SU-DHL-6 (cell line): ENCODE measurements at regions not wholly inside any gene's neighbourhood (a gene's known extent, or its start where the extent isn't known, plus 50 kb on each side); places are given as distances from the start of the nearest gene placed in this dataset.

Source experiments
- H2AFZ ChIP-seq: fragments of 200-600 bp; sonication (generic); 2 replicates; pipeline ENCODE4 v1.6.1; 2014; ENCODE audit warnings: low read depth, mild to moderate bottlenecking, moderate library complexity, mixed read lengths, antibody characterized with exemption, low read length; ENCODE audit not compliant: severe bottlenecking
- H3F3A ChIP-seq: fragments of 200-600 bp; shearing (Covaris generic); 2 replicates; pipeline ENCODE4 v1.6.0; 2016; ENCODE audit warnings: antibody characterized with exemption, mild to moderate bottlenecking; ENCODE audit not compliant: insufficient read depth
- H3K27ac ChIP-seq: fragments of 200-600 bp; sonication (generic); 2 replicates; pipeline ENCODE4 v1.5.1; 2016; ENCODE audit warnings: low read depth, mild to moderate bottlenecking, low read length, moderate library complexity, mixed read lengths
- H3K27me3 ChIP-seq: fragments of 200-600 bp; sonication (generic), shearing (Covaris generic); 2 replicates; pipeline ENCODE4 v1.6.0; 2014; ENCODE audit warnings: mild to moderate bottlenecking, low read length
- H3K36me3 ChIP-seq: fragments of 200-600 bp; sonication (generic); 2 replicates; pipeline ENCODE4 v1.6.1; 2014; ENCODE audit warnings: mild to moderate bottlenecking, low read length, mixed read lengths
- H3K4me2 ChIP-seq: fragments of 300-600, 200-600 bp; shearing (Covaris generic), sonication (generic); 2 replicates; pipeline ENCODE4 v1.6.0; 2014; ENCODE audit warnings: low read length, low read depth, mild to moderate bottlenecking; ENCODE audit not compliant: poor library complexity, severe bottlenecking
- H3K4me3 ChIP-seq: fragments of 200-600 bp; sonication (generic); 2 replicates; pipeline ENCODE4 v1.5.1; 2014; ENCODE audit warnings: antibody characterized with exemption, low read length, mild to moderate bottlenecking, mixed read lengths; ENCODE audit not compliant: insufficient read depth, poor library complexity, severe bottlenecking
- H3K79me2 ChIP-seq: fragments of 200-600 bp; sonication (generic); 2 replicates; pipeline ENCODE4 v1.6.1; 2014; ENCODE audit warnings: mild to moderate bottlenecking, low read length, moderate library complexity; ENCODE audit not compliant: insufficient read depth
- H3K9ac ChIP-seq: fragments of 200-600 bp; sonication (generic); 2 replicates; pipeline ENCODE4 v1.7.0; 2014; ENCODE audit warnings: mild to moderate bottlenecking, low read length
- H3K9me2 ChIP-seq: fragments of 200-600 bp; sonication (generic); replicated peaks from 2 replicates; pipeline ENCODE4 v1.6.1; 2014; ENCODE audit warnings: low read length; ENCODE audit not compliant: insufficient read depth
- H3K9me3 ChIP-seq: fragments of 200-600 bp; sonication (generic); 2 replicates; pipeline ENCODE4 v1.6.1; 2014; ENCODE audit warnings: low read length, mixed read lengths; ENCODE audit not compliant: insufficient read depth
- H4K20me1 ChIP-seq: fragments of 200-600 bp; sonication (generic); 2 replicates; pipeline ENCODE4 v1.6.1; 2014; ENCODE audit warnings: low read depth, mild to moderate bottlenecking, antibody characterized with exemption, low read length, moderate library complexity, mixed read lengths
- EZH2phosphoT487 ChIP-seq: fragments of 200-600 bp; sonication (generic), shearing (Covaris generic); conservative IDR thresholded peaks from 2 replicates; pipeline ENCODE4 v1.6.1; 2018; ENCODE audit warnings: mild to moderate bottlenecking, antibody characterized with exemption, low read length, moderate library complexity, mixed read lengths
- TF ChIP-seq, protein P1 (sequence below): fragments of 200-600 bp; sonication (generic); IDR thresholded peaks from one replicate; pipeline ENCODE4 v1.5.1; 2017; ENCODE audit warnings: antibody characterized with exemption, mild to moderate bottlenecking, low read length, moderate library complexity; ENCODE audit not compliant: insufficient read depth, poor library complexity, severe bottlenecking

DNA sequence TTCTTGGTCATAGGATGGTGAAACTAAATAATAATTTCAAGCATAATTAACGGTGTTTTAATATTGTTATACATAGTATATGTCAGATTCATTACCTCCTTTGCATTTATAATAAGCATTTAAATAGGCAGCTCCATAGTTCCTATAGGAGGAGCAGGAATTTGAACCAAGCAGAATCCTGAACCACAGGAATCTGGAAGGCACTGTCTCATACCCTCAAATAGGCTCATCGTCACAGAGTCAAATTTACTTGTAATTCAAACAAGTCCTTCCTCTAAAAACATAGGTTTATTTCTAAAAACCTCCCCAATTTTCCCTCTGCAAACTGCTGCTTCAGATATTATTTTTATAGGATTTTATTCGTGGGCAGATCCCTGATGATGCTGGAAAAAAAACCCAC is 376.3 kb upstream of the ARHGEF26 start:
- H3K9me3 ChIP-seq = no peaks in the 10 kb centered on the region
- H2AFZ ChIP-seq = no peak overlapping the region
- peak overlapping the region; percentile 75 for H3K27ac ChIP-seq
- TF ChIP-seq EZH2phosphoT487 = no peak
- TF ChIP-seq, protein P1, sequence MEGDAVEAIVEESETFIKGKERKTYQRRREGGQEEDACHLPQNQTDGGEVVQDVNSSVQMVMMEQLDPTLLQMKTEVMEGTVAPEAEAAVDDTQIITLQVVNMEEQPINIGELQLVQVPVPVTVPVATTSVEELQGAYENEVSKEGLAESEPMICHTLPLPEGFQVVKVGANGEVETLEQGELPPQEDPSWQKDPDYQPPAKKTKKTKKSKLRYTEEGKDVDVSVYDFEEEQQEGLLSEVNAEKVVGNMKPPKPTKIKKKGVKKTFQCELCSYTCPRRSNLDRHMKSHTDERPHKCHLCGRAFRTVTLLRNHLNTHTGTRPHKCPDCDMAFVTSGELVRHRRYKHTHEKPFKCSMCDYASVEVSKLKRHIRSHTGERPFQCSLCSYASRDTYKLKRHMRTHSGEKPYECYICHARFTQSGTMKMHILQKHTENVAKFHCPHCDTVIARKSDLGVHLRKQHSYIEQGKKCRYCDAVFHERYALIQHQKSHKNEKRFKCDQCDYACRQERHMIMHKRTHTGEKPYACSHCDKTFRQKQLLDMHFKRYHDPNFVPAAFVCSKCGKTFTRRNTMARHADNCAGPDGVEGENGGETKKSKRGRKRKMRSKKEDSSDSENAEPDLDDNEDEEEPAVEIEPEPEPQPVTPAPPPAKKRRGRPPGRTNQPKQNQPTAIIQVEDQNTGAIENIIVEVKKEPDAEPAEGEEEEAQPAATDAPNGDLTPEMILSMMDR = no peak
- H3F3A ChIP-seq = peaks cover 9% of the 10 kb centered on the region; the same call in 1 of the 2 replicates
- H3K36me3 ChIP-seq = peaks cover 18% of the 10 kb centered on the region
- H3K4me3 ChIP-seq = peak overlapping the region; percentile 49
- no peaks in the 10 kb centered on the region for H3K9me2 ChIP-seq
- peak overlapping the region; percentile 41 for H3K9ac ChIP-seq
- no peaks in the 10 kb centered on the region for H3K27me3 ChIP-seq
- H3K79me2 ChIP-seq = peaks cover 98% of the 10 kb centered on the region
- H3K4me2 ChIP-seq = peak overlapping the region; percentile 74
- H4K20me1 ChIP-seq = no peaks in the 10 kb centered on the region

DNA sequence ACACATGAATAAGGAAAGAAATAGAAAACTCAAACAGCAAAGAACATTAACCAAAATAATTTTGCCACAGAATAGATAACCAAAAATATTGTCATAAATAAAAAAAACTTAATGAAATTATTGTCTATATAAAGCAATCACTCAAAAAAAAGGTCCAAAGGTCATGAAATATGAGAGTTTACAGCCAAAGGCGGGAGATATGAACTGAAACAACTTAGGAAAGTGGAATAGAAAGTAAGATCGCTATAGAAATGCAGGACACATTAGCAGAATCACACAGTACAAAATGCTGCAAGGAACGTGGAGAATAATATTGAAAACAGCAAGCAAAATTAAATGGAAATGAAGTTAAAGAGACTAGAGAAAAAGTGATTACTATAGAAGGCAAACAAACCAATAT is 375.0 kb upstream of the ARHGEF26 start:
- Histone ChIP-seq H3K27ac (peak overlapping the region; percentile 75; the same call in 1 of the 2 replicates), H3F3A (peaks cover 9% of the 10 kb centered on the region; the same call in 1 of the 2 replicates), H3K9me2 (no peaks in the 10 kb centered on the region), H4K20me1 (no peaks in the 10 kb centered on the region), H3K4me3 (peak overlapping the region; percentile 49), H3K9ac (peak overlapping the region; percentile 41), H3K27me3 (no peaks in the 10 kb centered on the region), H3K79me2 (peaks cover 98% of the 10 kb centered on the region), H3K9me3 (no peaks in the 10 kb centered on the region), H3K36me3 (peaks cover 9% of the 10 kb centered on the region; the same call in 1 of the 2 replicates), H3K4me2 (peak overlapping the region; percentile 74), H2AFZ (no peak overlapping the region)
- no peak for TF ChIP-seq EZH2phosphoT487
- TF ChIP-seq, protein P1 = no peak

DNA sequence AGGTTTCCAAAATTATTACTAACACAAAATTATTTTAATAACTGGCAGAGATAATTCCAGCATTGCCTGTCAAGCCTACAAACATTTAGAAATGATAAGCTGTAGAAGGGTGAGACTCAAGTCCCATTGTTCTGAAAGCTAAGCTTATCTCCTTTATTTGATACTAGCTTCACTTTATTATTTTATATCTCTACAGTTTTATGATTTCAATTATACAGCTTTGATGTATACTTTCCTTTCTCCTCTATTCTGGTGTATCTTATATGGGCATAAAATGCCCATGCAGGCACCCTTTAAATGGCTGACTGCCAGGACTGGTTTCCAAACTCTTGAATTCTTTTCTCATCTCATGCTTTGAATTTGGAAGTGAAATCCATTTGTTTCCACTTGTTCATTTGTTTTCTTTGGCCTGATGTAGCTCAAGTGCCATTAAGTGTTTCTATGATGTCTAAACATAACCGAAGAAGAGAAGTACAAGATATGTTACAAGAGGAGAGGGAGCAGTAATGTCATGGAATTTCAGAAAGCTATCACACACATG is 372.1 kb upstream of the ARHGEF26 start:
- Histone ChIP-seq H2AFZ (no peak overlapping the region), H4K20me1 (no peaks in the 10 kb centered on the region), H3K4me2 (peak overlapping the region; percentile 74), H3K9me3 (no peaks in the 10 kb centered on the region), H3K4me3 (no peak overlapping the region), H3K27me3 (no peaks in the 10 kb centered on the region), H3K79me2 (peaks cover 96% of the 10 kb centered on the region), H3K9me2 (no peaks in the 10 kb centered on the region), H3K36me3 (no peaks in the 10 kb centered on the region; the same call in 1 of the 2 replicates), H3F3A (peaks cover 23% of the 10 kb centered on the region), H3K9ac (peak overlapping the region; percentile 11; the same call in 1 of the 2 replicates), H3K27ac (peak overlapping the region; percentile 75)
- no peak for TF ChIP-seq EZH2phosphoT487
- TF ChIP-seq, protein P1 = no peak
